Stimulated activated CD4-positive, alpha-beta T cell treated with anti-CD3 and anti-CD28 coated beads, Interleukin-1b, Interleukin-23, amount 100 ng/mL, for 24 hours (primary cell): ENCODE measurements at regions not wholly inside any gene's neighbourhood (a gene's known extent, or its start where the extent isn't known, plus 50 kb on each side); places are given as distances from the start of the nearest gene placed in this dataset.

Experiments
- DNase-seq, 4 experiments: peaks; one replicate each; pipeline ENCODE4 v3.0.0-alpha.2; 2020; ENCODE audit warnings: low read depth in 4 of 4, low spot score in 1 of 4

DNA sequence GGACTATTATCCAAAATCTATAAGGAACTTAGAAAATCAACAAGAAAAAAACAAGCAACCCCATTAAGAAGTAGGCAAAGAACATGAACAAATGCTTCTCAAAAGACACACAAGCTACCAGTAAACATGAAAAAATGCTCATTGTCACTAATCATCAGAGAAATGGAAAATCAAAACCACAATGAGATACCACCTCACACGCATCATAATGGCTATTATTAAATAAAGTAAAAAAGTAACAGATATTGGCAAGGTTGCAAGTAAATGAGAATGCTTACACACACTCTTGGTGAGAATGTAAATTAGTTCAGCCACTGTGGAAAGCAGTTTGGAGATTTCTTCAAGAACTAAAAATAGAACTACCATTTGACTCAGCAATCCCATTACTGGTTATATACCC is 167.0 kb upstream of the DMRTA1 start:
- DNase-seq, result no peak

DNA sequence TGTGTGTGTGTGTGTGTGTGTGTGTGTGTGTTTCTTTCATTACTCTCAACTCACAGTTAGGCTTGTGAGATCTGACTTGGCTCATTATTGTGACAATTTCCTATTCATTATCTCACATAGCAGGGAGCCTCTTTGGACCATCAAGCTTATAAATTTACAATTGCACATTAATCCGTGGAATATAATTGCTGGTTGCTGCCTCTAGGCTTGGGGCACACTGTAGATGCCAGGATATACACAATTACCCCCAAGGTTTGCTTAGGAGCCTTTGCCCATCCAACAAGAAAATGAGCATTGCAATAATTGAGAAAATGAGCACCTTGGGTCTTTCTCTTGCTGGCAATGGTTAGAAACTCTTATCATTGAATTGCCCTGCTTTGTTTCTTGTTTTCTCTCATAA is 161.6 kb upstream of the DMRTA1 start:
- DNase-seq, result no peak

DNA sequence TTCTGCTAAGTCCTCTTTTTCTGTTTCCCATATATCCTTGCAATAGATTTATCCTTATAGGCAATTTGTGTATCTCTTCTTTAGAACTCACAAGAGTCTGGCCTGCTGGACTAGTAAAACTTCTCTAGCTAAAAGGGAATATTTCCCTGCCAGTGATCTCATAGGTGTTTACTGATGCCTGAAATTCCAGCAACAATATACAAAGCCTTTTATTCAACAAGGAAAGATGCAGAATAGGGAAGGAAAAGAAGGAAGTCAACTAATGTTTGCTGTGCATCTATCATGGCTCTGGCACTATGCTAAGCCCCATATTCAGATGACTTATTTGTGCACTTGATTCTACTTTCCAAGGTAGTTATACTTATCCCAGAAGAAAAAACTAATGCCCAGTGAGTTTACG is 160.0 kb upstream of the DMRTA1 start:
- DNase-seq, result no peak

DNA sequence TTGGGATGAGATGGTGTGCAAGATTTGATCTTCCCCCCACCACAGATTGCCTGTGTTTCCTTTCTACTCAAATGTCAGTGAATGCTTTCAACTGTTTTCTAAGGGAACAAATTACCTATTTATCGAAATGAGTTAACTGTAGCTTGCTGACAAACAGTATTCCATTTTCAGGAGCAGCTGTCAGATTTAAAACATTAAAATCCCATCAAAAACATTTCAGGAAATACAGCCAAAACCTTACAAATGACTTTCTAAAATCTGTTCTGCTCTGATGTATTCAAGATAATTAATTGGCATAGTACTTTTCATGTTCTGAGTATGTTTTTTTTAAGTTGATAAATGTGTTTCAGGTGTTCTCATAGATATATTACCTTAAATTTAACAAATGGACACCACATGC is 158.0 kb upstream of the DMRTA1 start:
- no peak for DNase-seq

DNA sequence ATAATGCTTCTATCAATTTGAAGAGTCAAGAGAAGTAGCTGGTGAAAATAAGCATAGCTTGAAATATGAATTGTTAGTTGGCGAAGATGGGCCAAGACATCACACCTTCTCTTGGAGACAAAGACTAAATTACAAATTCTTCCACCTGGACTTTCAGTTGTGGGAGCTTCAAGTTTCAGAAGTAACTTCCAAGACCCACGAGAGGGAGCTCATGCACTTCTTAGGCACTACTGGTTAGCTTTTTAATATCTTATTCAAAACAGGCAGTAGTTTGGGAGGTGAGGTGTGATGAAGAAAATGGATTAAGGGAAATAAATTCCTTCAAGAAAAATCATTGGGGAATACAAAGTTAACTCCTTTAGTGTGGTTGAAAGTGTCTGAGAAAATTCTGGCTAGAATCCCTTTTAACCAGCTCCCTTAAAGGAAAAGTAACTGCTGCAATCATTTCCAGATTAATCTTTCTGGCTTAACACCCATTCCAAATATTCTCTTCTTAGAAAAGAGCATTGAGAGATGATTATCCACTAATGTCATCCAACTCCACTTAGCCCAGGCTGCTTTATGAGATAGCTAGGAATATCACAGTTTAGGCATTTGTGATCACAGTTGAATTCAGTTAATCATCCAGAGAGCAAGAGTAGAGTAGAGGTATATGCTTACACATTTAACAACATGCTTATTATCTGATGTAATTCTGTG is 139.5 kb upstream of the DMRTA1 start:
- DNase-seq, result no peak

DNA sequence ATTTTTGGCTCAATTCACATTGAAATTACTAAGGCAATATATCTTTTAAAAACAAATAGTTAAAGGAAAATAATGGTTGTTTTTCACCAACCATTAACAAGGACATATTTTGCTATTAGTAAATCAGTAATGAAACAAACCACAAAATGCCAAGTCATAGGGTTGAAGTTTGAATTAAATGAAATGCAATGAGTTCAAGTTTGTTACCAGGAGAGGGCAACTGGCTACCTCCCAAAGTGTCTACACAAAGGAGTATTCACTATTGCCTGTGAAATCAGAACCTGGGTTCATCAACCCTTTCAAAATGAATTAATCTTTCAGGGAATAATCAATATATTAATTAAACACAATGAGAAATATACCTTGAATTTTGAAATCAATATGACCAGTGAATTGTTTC is 138.4 kb upstream of the DMRTA1 start:
- no peak for DNase-seq

DNA sequence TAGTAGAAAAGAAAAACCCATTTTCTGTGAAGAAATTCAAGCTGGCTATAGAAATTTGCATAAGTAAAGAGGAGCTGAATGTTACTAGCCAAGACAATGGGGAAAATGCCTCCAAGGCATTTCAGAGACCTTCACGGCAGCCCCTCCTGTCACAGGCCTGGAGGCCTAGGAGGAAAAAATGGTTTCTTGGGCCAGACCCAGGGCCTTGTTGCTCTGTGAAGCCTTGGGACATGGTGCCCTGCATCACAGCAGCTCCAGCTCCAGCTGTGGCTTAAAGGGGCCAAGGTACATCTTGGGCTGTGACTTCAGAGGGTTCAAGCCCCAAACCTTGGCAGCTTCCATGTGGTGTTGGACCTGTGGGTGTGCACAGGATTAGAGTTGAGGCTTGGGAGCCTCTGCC is 130.0 kb upstream of the DMRTA1 start:
- no peak for DNase-seq

DNA sequence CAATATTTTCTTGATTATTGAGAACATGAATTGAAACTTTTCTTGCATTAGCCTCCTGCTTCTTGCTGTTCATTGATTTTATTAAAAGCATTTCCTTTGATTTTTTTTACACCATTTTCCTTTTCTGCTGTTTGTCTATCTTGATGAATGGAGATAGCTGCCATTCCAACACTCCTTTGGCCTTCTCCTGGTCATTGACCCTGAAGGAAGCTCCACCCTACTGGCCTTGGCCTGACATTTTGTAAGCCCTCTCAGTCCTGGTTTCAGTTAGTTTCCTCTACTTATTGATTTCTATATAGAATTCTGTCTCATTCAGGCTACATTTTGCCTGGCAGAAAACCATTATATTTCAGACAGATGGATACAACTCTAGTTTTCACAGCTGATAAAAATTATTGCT is 115.1 kb upstream of the DMRTA1 start:
- DNase-seq, result no peak

DNA sequence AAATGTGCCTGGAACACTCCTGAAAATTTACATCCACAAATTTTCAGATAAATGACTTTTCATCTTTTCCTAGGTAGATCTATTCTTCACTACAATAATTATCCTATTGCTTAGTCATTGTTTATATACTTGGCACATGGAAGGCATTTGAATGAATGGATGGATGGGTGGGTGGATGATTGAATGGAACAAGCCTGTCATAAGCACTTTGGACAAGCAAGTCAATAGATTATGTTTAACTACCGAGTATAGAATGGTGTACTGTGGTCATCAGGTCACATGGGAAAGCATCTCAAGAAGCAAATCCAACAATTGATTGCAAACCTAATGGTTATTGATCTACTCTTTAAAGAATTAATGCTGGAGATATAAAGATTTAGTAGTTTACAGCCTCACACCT is 114.4 kb upstream of the DMRTA1 start:
- DNase-seq, result no peak

DNA sequence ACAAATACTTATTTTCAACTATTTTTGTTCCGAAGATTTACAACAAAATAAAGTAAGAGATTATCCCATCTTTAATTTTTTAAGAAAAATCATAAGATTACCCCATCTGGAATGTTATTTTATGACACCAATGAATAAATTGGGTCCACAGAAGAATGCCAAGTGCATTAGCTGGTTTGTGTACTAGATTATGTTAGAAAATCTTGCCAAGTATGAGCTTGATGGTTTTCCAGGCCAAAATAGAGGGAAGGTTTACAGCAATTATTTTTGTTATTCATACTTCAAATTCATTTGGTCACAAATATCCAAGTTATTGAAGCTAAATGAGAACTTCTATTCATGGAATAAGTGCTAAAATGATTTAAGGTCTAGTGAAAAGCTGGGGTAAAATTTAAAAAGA is 109.4 kb upstream of the DMRTA1 start:
- DNase-seq, result no peak

DNA sequence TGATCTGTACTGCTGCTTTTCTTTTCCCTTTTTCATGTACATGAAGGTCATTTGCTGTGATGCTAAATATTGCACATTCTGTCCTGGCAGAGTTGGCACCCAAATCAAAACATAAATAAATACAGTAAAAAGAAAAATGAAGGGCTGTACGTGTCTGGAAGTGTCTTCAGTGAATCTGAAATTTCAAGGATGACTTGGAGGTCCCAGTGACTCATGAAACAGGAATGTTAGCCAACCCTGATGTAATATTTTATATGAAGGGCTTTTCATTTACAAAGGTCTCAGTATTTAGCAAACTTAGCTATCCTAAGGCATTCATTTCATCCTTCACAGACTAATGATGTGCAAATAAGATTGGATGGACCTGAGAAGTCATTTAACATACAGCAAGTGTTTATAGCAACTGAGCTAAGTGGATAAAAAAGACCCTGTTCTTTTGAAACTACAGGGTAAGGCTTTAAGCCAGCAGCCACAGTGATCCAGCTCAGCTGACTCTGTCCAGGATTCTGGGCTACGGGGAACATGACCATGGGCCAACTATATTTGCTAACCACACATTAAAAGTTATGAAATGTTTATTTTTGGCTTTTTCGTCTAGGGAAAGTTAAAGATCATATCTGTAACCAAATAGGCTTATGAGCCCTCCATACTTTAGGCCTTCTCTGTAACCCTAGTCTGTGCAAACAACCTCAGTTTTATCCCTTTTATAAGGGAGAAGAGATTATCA is 104.0 kb upstream of the DMRTA1 start:
- DNase-seq, result no peak

DNA sequence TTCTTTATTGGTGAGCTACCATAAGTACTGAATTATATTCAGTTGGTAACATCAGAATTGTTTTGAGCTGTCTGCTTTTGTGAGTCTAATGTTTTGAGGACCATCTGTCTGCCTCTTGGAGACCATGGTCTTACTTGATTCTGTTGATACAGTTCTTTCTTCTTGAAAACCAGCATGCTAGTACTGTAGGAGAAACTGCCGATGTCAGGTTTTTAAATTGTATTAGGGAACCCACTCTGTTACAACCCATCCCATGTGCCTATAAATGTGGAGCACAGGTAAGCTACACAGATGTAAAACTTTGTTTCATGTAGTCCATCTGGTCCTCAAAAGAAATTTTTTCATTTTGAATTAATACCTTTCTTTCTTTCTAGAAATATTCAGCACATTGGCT is 103.4 kb upstream of the DMRTA1 start:
- DNase-seq, result no peak

DNA sequence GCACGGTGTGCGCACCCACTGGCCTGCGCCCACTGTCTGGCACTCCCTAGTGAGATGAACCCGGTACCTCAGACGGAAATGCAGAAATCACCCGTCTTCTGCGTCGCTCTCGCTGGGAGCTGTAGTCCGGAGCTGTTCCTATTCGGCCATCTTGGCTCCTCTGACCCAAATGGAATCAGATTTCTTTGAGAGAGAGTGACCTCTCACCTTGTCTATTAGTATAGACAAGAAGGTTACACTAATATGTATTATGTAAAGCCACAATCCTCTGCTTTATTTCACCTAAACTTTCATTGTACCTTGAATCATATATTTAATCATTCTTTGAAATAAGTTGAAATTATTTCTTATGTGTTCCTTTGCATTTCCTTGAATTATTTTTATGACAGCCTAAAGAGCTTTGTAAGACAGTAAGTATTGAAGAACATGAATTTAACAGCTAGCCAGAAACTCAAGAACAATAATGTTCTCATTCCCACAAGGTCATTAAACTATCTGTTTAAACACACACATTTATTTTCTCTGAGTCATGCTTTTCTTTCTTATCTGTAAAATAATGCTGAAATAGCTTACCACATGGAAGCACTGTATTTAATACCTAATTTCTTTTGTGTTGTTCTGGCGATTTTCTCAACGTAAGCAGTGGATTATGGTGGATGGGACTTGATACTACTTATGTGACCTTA is 91.8 kb upstream of the DMRTA1 start:
- DNase-seq, result no peak

DNA sequence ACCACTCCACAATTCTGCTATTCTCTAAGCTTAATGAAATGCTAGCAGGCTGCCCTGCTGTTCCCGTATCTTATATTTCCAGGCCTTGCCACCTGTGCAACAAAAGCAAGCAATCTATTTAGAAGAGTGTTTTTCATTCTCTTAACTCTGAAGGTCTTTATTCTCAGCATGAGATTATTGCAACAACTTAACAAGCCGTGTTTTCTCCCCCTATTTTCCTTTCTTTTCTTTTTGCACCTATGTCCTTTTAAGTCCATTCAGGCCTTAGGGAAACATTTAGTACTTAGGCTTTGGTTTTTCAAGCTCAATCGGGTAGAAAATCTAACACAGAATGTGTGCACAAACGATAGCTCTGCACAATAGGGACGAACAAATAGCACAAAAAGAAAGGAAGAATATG is 89.6 kb upstream of the DMRTA1 start:
- DNase-seq, result no peak

DNA sequence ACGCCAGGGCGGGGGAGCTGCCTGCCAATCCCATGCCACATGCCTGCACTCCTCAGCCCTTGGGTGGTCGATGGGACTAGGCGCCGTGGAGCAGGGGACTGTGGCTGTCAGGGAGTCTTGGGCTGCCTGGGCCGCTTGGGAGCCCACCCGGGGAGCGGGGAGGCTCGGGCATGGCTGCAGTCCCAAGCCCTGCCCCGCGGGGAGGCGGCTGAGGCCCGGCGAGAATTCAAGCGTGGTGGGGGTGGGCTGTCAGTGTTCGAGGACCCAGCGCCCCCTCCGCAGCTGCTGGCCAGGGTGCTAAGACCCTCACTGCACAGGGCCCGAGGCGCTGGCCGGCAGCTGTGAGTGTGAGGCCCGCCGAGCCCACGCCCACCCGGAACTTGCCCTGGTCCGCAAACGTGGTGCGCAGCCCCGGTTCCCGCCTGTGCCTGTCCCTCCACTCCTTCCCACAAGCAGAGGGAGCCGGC is 83.2 kb upstream of the DMRTA1 start:
- no peak for DNase-seq

DNA sequence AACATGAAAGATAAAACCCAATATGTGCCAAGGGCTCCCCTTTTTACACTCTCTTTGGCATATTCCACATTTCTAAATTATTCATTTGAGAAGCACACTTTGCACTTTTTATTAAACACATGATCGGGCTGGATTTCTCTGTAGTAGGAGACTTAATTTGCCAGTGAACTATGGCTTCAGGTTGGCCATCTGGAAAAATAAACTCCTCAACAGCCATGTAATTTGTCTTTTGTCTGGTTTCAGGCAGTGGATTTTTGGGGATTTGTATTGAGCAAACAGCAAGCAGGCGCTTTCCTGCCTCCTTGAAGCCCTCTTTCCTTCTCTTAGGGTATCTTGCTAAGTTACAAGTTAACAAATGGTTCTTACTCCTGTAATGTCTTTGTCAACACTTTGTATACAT is 73.0 kb upstream of the DMRTA1 start:
- no peak for DNase-seq

DNA sequence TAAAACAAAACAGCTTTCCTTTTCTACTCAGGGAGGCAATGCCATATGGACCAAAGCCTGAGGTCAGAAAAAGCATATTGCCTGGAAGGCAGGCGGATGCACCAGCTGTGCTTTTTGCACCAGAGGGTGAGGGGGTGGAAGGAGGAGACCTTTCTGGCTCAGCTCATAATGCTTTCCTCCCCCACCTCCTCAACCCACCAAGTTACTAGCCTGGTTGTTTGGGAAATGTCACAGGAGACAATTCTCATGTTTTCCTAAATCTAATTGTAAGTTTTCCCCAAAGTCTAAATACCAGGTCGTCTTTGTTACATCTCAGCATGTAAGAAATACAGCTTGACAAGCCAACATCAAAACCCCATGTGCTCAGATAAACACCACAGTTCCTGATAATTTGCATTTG is 72.6 kb upstream of the DMRTA1 start:
- no peak for DNase-seq

DNA sequence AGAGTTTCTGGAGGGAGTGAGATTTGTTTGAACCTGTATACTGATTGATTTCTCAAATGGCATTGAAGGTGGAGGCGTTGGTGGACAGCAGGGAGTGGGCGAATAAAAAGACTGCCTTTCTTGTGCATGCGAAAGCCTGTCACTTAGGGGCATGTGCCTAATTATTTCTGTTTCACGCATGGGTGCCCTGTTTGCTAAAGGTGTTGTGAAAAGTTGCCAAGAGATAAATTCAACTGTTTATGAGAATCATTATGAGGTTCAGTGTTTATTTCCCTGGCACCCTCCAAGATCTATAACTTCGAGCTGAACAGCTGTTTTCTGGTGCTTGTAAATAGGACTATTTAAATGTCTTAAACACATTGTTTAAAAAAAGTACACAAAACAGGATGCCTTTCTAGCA is 67.4 kb upstream of the DMRTA1 start:
- no peak for DNase-seq

DNA sequence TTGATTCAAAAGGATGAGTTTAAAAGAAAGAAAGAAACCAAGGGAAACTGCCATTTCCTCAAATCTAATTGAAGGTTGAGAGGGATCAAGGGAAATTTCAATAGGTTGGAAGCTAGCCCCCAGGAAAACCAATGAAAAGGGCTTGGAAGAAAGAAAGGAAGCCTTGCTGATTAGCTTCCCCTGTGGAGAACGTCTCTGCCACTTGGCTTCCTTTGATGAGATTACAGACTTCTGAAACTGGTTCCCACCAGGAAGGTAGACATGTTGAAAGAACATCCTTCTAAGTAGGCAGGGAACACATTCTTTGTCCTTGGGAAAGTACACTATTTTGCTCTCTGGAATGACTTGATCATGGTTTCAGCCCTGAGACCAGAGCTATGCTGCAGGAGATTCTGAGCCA is 65.5 kb upstream of the DMRTA1 start:
- no peak for DNase-seq

DNA sequence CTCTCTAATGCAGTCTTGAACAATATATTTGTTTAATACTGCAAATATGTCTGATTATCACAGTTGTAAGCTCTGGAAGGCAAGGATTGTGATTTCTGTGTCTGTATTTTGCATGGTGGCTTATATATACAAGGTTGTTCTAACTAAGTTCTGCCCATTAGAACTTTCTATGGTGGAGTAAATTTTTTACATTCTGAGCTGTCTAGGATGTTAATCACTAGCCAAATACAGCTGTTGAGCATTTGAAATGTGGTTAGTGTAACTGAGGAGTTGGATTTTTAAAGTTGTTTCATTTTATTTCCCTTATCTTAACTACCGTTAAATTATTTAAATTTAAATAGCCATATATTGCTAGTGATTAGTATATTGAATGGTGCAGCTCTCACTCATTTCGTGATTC is 64.3 kb upstream of the DMRTA1 start:
- no peak for DNase-seq

DNA sequence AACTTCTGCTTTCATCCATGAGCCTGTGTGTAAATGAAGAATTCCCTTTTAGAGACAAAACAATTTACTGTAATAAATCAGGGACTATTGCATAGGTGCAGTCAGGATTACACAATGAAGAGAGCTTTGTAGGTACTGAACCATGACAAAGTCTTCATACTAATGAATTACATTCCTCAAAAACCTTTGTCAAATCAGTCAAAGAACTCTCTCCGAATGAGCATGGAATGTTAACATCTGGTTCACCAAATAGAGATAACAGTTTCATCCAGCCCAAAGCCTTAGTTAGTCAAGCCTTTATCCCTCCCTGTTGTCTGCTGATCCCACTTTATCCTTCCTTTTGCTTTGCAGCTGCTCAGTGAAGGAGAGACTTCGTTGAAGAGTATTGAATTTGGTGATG is 62.9 kb upstream of the DMRTA1 start:
- no peak for DNase-seq

DNA sequence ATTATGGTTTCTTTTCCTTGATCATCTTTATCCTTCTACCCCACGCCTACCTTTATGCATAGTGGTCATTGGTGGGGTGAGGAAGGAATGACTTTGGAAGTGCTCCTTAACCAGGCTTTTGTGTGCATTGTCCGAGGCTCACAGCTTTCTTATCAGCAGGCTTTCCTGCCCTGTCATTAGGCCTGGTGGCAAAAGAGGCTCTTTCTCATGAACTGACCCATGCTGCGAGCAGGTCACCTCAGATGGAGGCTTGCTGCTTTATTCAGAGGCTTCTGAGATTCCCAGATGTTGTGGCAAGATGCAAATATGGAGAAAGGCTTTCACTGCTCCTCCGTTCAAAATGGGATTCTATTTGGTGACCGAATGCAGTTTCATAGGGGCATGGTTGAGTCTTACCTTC is 57.4 kb upstream of the DMRTA1 start:
- no peak for DNase-seq
